H9 (cell line): ENCODE measurements at regions not wholly inside any gene's neighbourhood (a gene's known extent, or its start where the extent isn't known, plus 50 kb on each side); places are given as distances from the start of the nearest gene placed in this dataset.

Experiments used
- DNase-seq: peaks from one replicate; pipeline ENCODE4 v3.0.0-alpha.2; 2017
- H2AFZ ChIP-seq: one replicate; pipeline ENCODE4 v1.6.1; 2013; ENCODE audit warnings: mild to moderate bottlenecking, low read length, control low read depth, moderate library complexity
- H2AK5ac ChIP-seq: 2 replicates; pipeline ENCODE4 v1.6.1; 2013; ENCODE audit warnings: low read length, control low read depth, mixed read lengths; ENCODE audit not compliant: insufficient read length
- H2BK120ac ChIP-seq: one replicate; pipeline ENCODE4 v1.6.1; 2013; ENCODE audit warnings: low read depth, mild to moderate bottlenecking, low read length, control low read depth, inconsistent platforms; ENCODE audit not compliant: poor library complexity, severe bottlenecking
- H2BK12ac ChIP-seq: 2 replicates; pipeline ENCODE4 v1.6.1; 2013; ENCODE audit warnings: low read length, control low read depth, mixed read lengths, low read depth; ENCODE audit not compliant: insufficient read length
- H2BK15ac ChIP-seq: 2 replicates; pipeline ENCODE4 v1.6.1; 2013; ENCODE audit warnings: low read depth, low read length, control low read depth
- H2BK20ac ChIP-seq: one replicate; pipeline ENCODE4 v1.6.1; 2013; ENCODE audit warnings: low read depth, mild to moderate bottlenecking, low read length, control low read depth, inconsistent platforms; ENCODE audit not compliant: poor library complexity, severe bottlenecking
- H2BK5ac ChIP-seq: 2 replicates; pipeline ENCODE4 v1.6.1; 2013; ENCODE audit warnings: low read length, control low read depth, mixed read lengths; ENCODE audit not compliant: insufficient read length
- H3K14ac ChIP-seq: 2 replicates; pipeline ENCODE4 v1.6.1; 2013; ENCODE audit warnings: low read length, control low read depth; ENCODE audit not compliant: insufficient read depth
- H3K18ac ChIP-seq: 2 replicates; pipeline ENCODE4 v1.6.1; 2013; ENCODE audit warnings: low read depth, mild to moderate bottlenecking, mixed read lengths, low read length, control low read depth; ENCODE audit not compliant: insufficient read length
- H3K23ac ChIP-seq: 2 replicates; pipeline ENCODE4 v1.6.1; 2013; ENCODE audit warnings: low read length, control low read depth, mixed read lengths, low read depth; ENCODE audit not compliant: insufficient read length
- H3K23me2 ChIP-seq: 2 replicates; pipeline ENCODE4 v1.6.1; 2013; ENCODE audit warnings: low read depth, mild to moderate bottlenecking, mixed read lengths, low read length, control low read depth; ENCODE audit not compliant: insufficient read length, poor library complexity, severe bottlenecking
- H3K27ac ChIP-seq: 2 replicates; pipeline ENCODE4 v1.5.1; 2013; ENCODE audit warnings: low read length, control low read depth, mixed read lengths, low read depth; ENCODE audit not compliant: insufficient read length
- H3K27me3 ChIP-seq: 2 replicates; pipeline ENCODE4 v1.6.1; 2013; ENCODE audit warnings: low read length, control low read depth, inconsistent platforms; ENCODE audit not compliant: insufficient read depth
- H3K4ac ChIP-seq: 2 replicates; pipeline ENCODE4 v1.6.1; 2013; ENCODE audit warnings: low read depth, mild to moderate bottlenecking, control low read depth, inconsistent platforms, low read length, moderate library complexity
- H3K4me1 ChIP-seq: 2 replicates; pipeline ENCODE4 v1.6.1; 2013; ENCODE audit warnings: low read length, control low read depth, inconsistent platforms; ENCODE audit not compliant: insufficient read depth
- H3K4me2 ChIP-seq: 2 replicates; pipeline ENCODE4 v1.6.1; 2013; ENCODE audit warnings: low read length, control low read depth, mixed read lengths; ENCODE audit not compliant: insufficient read length, insufficient read depth
- H3K56ac ChIP-seq: 2 replicates; pipeline ENCODE4 v1.6.1; 2013; ENCODE audit warnings: low read depth, mild to moderate bottlenecking, mixed read lengths, low read length, control low read depth; ENCODE audit not compliant: insufficient read length
- H3K79me1 ChIP-seq: 2 replicates; pipeline ENCODE4 v1.6.1; 2013; ENCODE audit warnings: low read depth, mild to moderate bottlenecking, moderate library complexity, low read length, control low read depth, inconsistent platforms; ENCODE audit not compliant: insufficient read depth, poor library complexity, severe bottlenecking
- H3K79me2 ChIP-seq: 2 replicates; pipeline ENCODE4 v1.6.1; 2013; ENCODE audit warnings: low read length, control low read depth, inconsistent platforms; ENCODE audit not compliant: insufficient read depth
- H3K9ac ChIP-seq: 2 replicates; pipeline ENCODE4 v1.6.1; 2013; ENCODE audit warnings: low read length, control low read depth, mixed read lengths; ENCODE audit not compliant: insufficient read length; ENCODE audit errors: extremely low read depth
- H3K9me3 ChIP-seq: one replicate; pipeline ENCODE4 v1.6.1; 2013; ENCODE audit warnings: low read depth, low read length, inconsistent platforms; ENCODE audit not compliant: control insufficient read depth
- H3T11ph ChIP-seq: one replicate; pipeline ENCODE4 v1.6.1; 2013; ENCODE audit warnings: mild to moderate bottlenecking, low read length, control low read depth, inconsistent platforms
- H4K20me1 ChIP-seq: one replicate; pipeline ENCODE4 v1.6.1; 2013; ENCODE audit not compliant: control insufficient read depth, insufficient read length, insufficient read depth
- H4K5ac ChIP-seq: 2 replicates; pipeline ENCODE4 v1.6.1; 2013; ENCODE audit warnings: low read depth, mild to moderate bottlenecking, mixed read lengths, low read length, control low read depth; ENCODE audit not compliant: insufficient read length
- H4K8ac ChIP-seq: replicated peaks from 2 replicates; pipeline ENCODE4 v1.6.1; 2013; ENCODE audit warnings: low read length, control low read depth, mixed read lengths, low read depth; ENCODE audit not compliant: insufficient read length
- H4K91ac ChIP-seq: 2 replicates; pipeline ENCODE4 v1.6.1; 2013; ENCODE audit warnings: low read depth, mild to moderate bottlenecking, moderate library complexity, mixed read lengths, low read length, control low read depth; ENCODE audit not compliant: insufficient read length
- H3K27ac Mint-ChIP-seq, 3 experiments: 2 replicates in 2 of 3; 3 replicates in 1 of 3; pipeline ENCODE4 v1.8.0; 2020 to 2021; ENCODE audit warnings: mixed read lengths in 3 of 3, mild to moderate bottlenecking in 1 of 3, moderate library complexity in 1 of 3
- H3K27me3 Mint-ChIP-seq: 2 replicates; pipeline ENCODE4 v1.8.0; 2021; ENCODE audit warnings: low read depth, mild to moderate bottlenecking, moderate library complexity, mixed read lengths
- H3K36me3 Mint-ChIP-seq, 3 experiments: 2 replicates in 2 of 3; 3 replicates in 1 of 3; pipeline ENCODE4 v1.8.0; 2020 to 2021; ENCODE audit warnings: low read depth in 3 of 3, mixed read lengths in 3 of 3; ENCODE audit not compliant: insufficient read depth in 1 of 3
- H3K4me1 Mint-ChIP-seq, 2 experiments: 2 replicates each; pipeline ENCODE4 v1.8.0; 2020; ENCODE audit warnings: mixed read lengths in 2 of 2
- H3K4me3 Mint-ChIP-seq, 2 experiments: 2 replicates in 1 of 2; 3 replicates in 1 of 2; pipeline ENCODE4 v1.8.0; 2020 to 2021; ENCODE audit warnings: mild to moderate bottlenecking in 2 of 2, mixed read lengths in 2 of 2, moderate library complexity in 1 of 2
- H3K9me3 Mint-ChIP-seq, 2 experiments: 2 replicates in 1 of 2; 3 replicates in 1 of 2; pipeline ENCODE4 v1.8.0; 2020; ENCODE audit warnings: mild to moderate bottlenecking in 2 of 2, mixed read lengths in 2 of 2, moderate library complexity in 1 of 2
- WGBS: extraction: QIAGEN DNeasy Blood & Tissue Kit; methylation state at CpG from one replicate; pipeline ENCODE4 v1.1.7; 2013; ENCODE audit warnings: missing lambda C conversion rate, low lambda C conversion rate, mixed read lengths; ENCODE audit not compliant: insufficient read length; ENCODE audit errors: extremely low coverage; 5-methylcytosine and 5-hydroxymethylcytosine counted together
- TF ChIP-seq, protein P1 (sequence below): fragments of 200-600 bp; sonication (generic); conservative IDR thresholded peaks from 3 replicates; pipeline ENCODE4 v1.8.0; 2021; ENCODE audit warnings: antibody characterized with exemption, mild to moderate bottlenecking

DNA sequence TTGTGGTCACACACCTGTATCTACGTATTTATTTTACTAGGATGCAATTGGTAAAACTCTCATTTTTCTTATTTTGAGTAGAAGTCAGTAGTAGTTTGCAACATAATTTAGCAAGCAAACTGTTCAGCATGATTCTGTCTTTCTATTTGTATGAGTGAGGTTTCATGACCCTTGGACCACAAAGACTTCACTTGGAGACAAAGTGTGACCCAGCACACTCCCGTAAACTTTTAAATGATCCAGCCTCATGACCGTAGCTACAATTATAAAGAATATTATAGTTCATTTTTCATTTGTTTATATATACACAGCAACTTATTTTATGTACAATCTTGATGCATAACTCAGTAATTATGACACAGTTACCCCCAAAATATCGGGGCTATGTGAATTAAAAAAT, 86.5 kb downstream of the ERCC5 start:
- no peaks in the 10 kb centered on the region for H3K79me1 ChIP-seq
- peaks cover under 1 to 10% of the 10 kb centered on the region in 2 experiments for H3K4me1 Mint-ChIP-seq
- H3K9me3 ChIP-seq: no peaks in the 10 kb centered on the region
- no peak overlapping the region for H2AK5ac ChIP-seq
- TF ChIP-seq, protein P1, sequence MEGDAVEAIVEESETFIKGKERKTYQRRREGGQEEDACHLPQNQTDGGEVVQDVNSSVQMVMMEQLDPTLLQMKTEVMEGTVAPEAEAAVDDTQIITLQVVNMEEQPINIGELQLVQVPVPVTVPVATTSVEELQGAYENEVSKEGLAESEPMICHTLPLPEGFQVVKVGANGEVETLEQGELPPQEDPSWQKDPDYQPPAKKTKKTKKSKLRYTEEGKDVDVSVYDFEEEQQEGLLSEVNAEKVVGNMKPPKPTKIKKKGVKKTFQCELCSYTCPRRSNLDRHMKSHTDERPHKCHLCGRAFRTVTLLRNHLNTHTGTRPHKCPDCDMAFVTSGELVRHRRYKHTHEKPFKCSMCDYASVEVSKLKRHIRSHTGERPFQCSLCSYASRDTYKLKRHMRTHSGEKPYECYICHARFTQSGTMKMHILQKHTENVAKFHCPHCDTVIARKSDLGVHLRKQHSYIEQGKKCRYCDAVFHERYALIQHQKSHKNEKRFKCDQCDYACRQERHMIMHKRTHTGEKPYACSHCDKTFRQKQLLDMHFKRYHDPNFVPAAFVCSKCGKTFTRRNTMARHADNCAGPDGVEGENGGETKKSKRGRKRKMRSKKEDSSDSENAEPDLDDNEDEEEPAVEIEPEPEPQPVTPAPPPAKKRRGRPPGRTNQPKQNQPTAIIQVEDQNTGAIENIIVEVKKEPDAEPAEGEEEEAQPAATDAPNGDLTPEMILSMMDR: no peak
- no peaks in the 10 kb centered on the region for H3K27me3 ChIP-seq
- no peak overlapping the region for H2BK5ac ChIP-seq
- no peak overlapping the region for H3K18ac ChIP-seq
- H4K5ac ChIP-seq: no peak overlapping the region
- H3K4ac ChIP-seq: no peak overlapping the region
- no peak overlapping the region for H3K27ac ChIP-seq
- H3K27me3 Mint-ChIP-seq: no peaks in the 10 kb centered on the region
- H3K9ac ChIP-seq: no peak overlapping the region
- no peak overlapping the region for H3T11ph ChIP-seq
- no CpG with 5 or more reads among the region's 4 CpGs for WGBS
- no peak overlapping the region for H4K8ac ChIP-seq
- no peaks in the 10 kb centered on the region for H3K79me2 ChIP-seq
- no peaks in the 10 kb centered on the region; a peak in 1 of 7 replicates for H3K36me3 Mint-ChIP-seq
- no peaks in the 10 kb centered on the region for H4K20me1 ChIP-seq
- no peak overlapping the region for H2BK120ac ChIP-seq
- H3K4me3 Mint-ChIP-seq: no peak overlapping the region
- no peak overlapping the region for H2BK15ac ChIP-seq
- DNase-seq: no peak
- no peaks in the 10 kb centered on the region for H3K4me1 ChIP-seq
- no peak overlapping the region for H3K27ac Mint-ChIP-seq
- no peak overlapping the region for H2BK20ac ChIP-seq
- no peak overlapping the region for H3K56ac ChIP-seq
- H4K91ac ChIP-seq: no peak overlapping the region
- H3K9me3 Mint-ChIP-seq: no peaks in the 10 kb centered on the region
- no peaks in the 10 kb centered on the region for H3K23me2 ChIP-seq
- no peak overlapping the region for H2BK12ac ChIP-seq
- no peak overlapping the region for H3K23ac ChIP-seq
- no peak overlapping the region for H3K14ac ChIP-seq
- H2AFZ ChIP-seq: no peak overlapping the region
- H3K4me2 ChIP-seq: no peak overlapping the region
